Hepatocyte (in vitro differentiated cells): ENCODE measurements at regions not wholly inside any gene's neighbourhood (a gene's known extent, or its start where the extent isn't known, plus 50 kb on each side); places are given as distances from the start of the nearest gene placed in this dataset.

Experiments
- EZH2 ChIP-seq: fragments of 200-600 bp; sonication (generic); IDR thresholded peaks from 2 replicates; pipeline ENCODE4 v1.6.1; 2016; ENCODE audit warnings: antibody characterized with exemption, mild to moderate bottlenecking, borderline replicate concordance
- EZH2phosphoT487 ChIP-seq: fragments of 200-600 bp; sonication (generic); IDR thresholded peaks from one replicate; pipeline ENCODE4 v1.6.1; 2018; ENCODE audit warnings: antibody characterized with exemption, mild to moderate bottlenecking, low read depth, moderate library complexity; ENCODE audit not compliant: unreplicated experiment, severe bottlenecking
- TF ChIP-seq, protein P1 (sequence below): fragments of 200-600 bp; sonication (generic); IDR thresholded peaks from 2 replicates; pipeline ENCODE4 v1.5.1; 2016; ENCODE audit warnings: antibody characterized with exemption, mild to moderate bottlenecking; ENCODE audit not compliant: poor library complexity

DNA sequence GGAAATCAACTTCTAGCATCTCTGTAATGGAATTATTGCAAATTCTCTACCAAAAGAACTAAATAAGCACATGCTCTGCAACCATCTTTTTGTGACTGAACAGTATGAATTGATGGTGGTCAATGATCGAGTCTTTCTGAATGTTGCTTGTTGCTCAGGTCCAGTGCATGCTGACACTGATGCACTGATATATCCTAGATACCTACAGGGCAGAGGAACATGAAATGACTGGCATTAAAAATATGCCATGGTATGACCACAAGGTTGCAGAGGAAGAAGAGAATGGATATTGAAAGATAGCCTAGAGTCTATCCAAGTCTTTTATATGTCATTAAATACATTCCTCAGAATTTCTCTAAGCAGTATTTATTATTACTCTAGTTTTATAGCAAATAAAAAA lies 692.8 kb upstream of the TENM3 start:
- TF ChIP-seq EZH2 = no peak
- TF ChIP-seq, protein P1, sequence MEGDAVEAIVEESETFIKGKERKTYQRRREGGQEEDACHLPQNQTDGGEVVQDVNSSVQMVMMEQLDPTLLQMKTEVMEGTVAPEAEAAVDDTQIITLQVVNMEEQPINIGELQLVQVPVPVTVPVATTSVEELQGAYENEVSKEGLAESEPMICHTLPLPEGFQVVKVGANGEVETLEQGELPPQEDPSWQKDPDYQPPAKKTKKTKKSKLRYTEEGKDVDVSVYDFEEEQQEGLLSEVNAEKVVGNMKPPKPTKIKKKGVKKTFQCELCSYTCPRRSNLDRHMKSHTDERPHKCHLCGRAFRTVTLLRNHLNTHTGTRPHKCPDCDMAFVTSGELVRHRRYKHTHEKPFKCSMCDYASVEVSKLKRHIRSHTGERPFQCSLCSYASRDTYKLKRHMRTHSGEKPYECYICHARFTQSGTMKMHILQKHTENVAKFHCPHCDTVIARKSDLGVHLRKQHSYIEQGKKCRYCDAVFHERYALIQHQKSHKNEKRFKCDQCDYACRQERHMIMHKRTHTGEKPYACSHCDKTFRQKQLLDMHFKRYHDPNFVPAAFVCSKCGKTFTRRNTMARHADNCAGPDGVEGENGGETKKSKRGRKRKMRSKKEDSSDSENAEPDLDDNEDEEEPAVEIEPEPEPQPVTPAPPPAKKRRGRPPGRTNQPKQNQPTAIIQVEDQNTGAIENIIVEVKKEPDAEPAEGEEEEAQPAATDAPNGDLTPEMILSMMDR = no peak
- no peak for TF ChIP-seq EZH2phosphoT487
